ENCODE measurements at regions not wholly inside any gene's neighbourhood (a gene's known extent, or its start where the extent isn't known, plus 50 kb on each side); places are given as distances from the start of the nearest gene placed in this dataset.

GRCh38 chr3:5707794-5708193 is 520.3 kb downstream of the EDEM1 start:
- Histone ChIP-seq H3K36me3 (ENCODE audit: control insufficient read depth in 2 of 2, extremely low read depth in 1 of 2, insufficient read depth in 2 of 2, low read length in 2 of 2) (no peaks in the 10 kb centered on the region), H3K27ac (ENCODE audit: insufficient read depth, low read depth, low read length) (no peak overlapping the region), H3K27me3 (ENCODE audit: control insufficient read depth in 2 of 2, insufficient read depth in 2 of 2, low read length in 2 of 2) (no peaks in the 10 kb centered on the region), H3K4me2 (ENCODE audit: insufficient read depth, low read length) (no peak overlapping the region), H3K4me3 (replicated peaks in 1 of 3; ENCODE audit: insufficient read depth in 1 of 3, low read depth in 1 of 3, low read length in 3 of 3) (no peak overlapping the region), H3K9me3 (replicated peaks; ENCODE audit: control insufficient read depth, insufficient read depth, low read length) (no peaks in the 10 kb centered on the region), H2AFZ (ENCODE audit: low read depth, low read length) (no peak overlapping the region), H3K9me1 (replicated peaks; ENCODE audit: control insufficient read depth, extremely low read depth, insufficient read depth, low read length) (no peaks in the 10 kb centered on the region), H3K4me1 (ENCODE audit: control insufficient read depth, extremely low read depth, insufficient read depth, low read length) (no peaks in the 10 kb centered on the region), H4K20me1 (replicated peaks; ENCODE audit: control insufficient read depth, extremely low read depth, insufficient read depth, low read length) (no peaks in the 10 kb centered on the region), H3K9ac (replicated peaks; ENCODE audit: extremely low read depth, insufficient read depth, low read length) (no peak overlapping the region), H3K79me2 (ENCODE audit: control insufficient read depth, insufficient read depth, low read length) (no peaks in the 10 kb centered on the region)
- DNase-seq (ENCODE audit: low read depth, low spot score) (no peak), FAIRE-seq (no peak)
- BruUV-seq (replicated peaks): no TSS peak
- dilution Hi-C loops (cut with MboI; ENCODE audit: extremely low pct_ligation_motif_present, low sequenced_read_pairs): no loop called here
- TF ChIP-seq FOS (IDR thresholded peaks at IDR 0.05; ENCODE audit: borderline replicate concordance, insufficient read depth, low read length) (no peak), POLR2A (IDR thresholded peaks at IDR 0.05; ENCODE audit: low read depth, low read length) (no peak), CTCF (IDR thresholded peaks at IDR 0.05; ENCODE audit: extremely low read depth in 1 of 2, insufficient read depth in 1 of 2, low read depth in 1 of 2, low read length in 2 of 2) (no peak), MYC (IDR thresholded peaks at IDR 0.05; ENCODE audit: low read depth, low read length) (no peak)
- POLR2A ChIA-PET: no interaction called here
- intact Hi-C loops (cut with micrococcal nuclease): no loop called here
- CTCF ChIA-PET: no interaction called here

- Histone ChIP-seq H3K27me3 (ENCODE audit: control insufficient read depth in 2 of 2, insufficient read depth in 2 of 2, low read length in 2 of 2) (no peaks in the 10 kb centered on the region), H3K9me1 (replicated peaks; ENCODE audit: control insufficient read depth, extremely low read depth, insufficient read depth, low read length) (no peaks in the 10 kb centered on the region), H3K4me1 (ENCODE audit: control insufficient read depth, extremely low read depth, insufficient read depth, low read length) (no peaks in the 10 kb centered on the region), H3K9ac (replicated peaks; ENCODE audit: extremely low read depth, insufficient read depth, low read length) (no peak overlapping the region), H3K79me2 (ENCODE audit: control insufficient read depth, insufficient read depth, low read length) (no peaks in the 10 kb centered on the region), H3K4me2 (ENCODE audit: insufficient read depth, low read length) (no peak overlapping the region), H3K36me3 (ENCODE audit: control insufficient read depth in 2 of 2, extremely low read depth in 1 of 2, insufficient read depth in 2 of 2, low read length in 2 of 2) (no peaks in the 10 kb centered on the region), H3K27ac (ENCODE audit: insufficient read depth, low read depth, low read length) (no peak overlapping the region), H3K4me3 (replicated peaks in 1 of 3; ENCODE audit: insufficient read depth in 1 of 3, low read depth in 1 of 3, low read length in 3 of 3) (no peak overlapping the region), H4K20me1 (replicated peaks; ENCODE audit: control insufficient read depth, extremely low read depth, insufficient read depth, low read length) (no peaks in the 10 kb centered on the region), H2AFZ (ENCODE audit: low read depth, low read length) (no peak overlapping the region), H3K9me3 (replicated peaks; ENCODE audit: control insufficient read depth, insufficient read depth, low read length) (no peaks in the 10 kb centered on the region)
- DNase-seq (ENCODE audit: low read depth, low spot score): no peak
- no peak for TF ChIP-seq MYC (IDR thresholded peaks at IDR 0.05; ENCODE audit: low read depth, low read length)
- TF ChIP-seq POLR2A (IDR thresholded peaks at IDR 0.05; ENCODE audit: low read depth, low read length): no peak
- TF ChIP-seq FOS (IDR thresholded peaks at IDR 0.05; ENCODE audit: borderline replicate concordance, insufficient read depth, low read length): no peak
- dilution Hi-C loops (cut with MboI; ENCODE audit: extremely low pct_ligation_motif_present, low sequenced_read_pairs) (no loop called here), intact Hi-C loops (cut with micrococcal nuclease) (no loop called here)
- ChIA-PET POLR2A (no interaction called here), CTCF (no interaction called here)
- no peak for FAIRE-seq
- no TSS peak for BruUV-seq (replicated peaks)
Measured at GRCh38 chr3:5709714-5710113, 522.2 kb downstream of the EDEM1 start.

Measured in endothelial cell of umbilical vein (primary cell).